A549 (cell line): ENCODE measurements at regions not wholly inside any gene's neighbourhood (a gene's known extent, or its start where the extent isn't known, plus 50 kb on each side); places are given as distances from the start of the nearest gene placed in this dataset.

ENCODE experiments used
- CHD2 ChIP-seq: fragments of 150-350 bp; IDR thresholded peaks from 2 replicates; pipeline ENCODE4 v1.6.1; 2014; ENCODE audit warnings: low read length; ENCODE audit not compliant: partially characterized antibody
- POLR2A ChIP-seq: IDR thresholded peaks from 2 replicates; pipeline ENCODE4 v1.6.1; 2012; ENCODE audit warnings: mild to moderate bottlenecking, low read length
- RFX5 ChIP-seq: fragments of 450-650 bp; IDR thresholded peaks from 2 replicates; pipeline ENCODE4 v1.7.1; 2014; ENCODE audit warnings: antibody characterized with exemption, mild to moderate bottlenecking, moderate library complexity

DNA sequence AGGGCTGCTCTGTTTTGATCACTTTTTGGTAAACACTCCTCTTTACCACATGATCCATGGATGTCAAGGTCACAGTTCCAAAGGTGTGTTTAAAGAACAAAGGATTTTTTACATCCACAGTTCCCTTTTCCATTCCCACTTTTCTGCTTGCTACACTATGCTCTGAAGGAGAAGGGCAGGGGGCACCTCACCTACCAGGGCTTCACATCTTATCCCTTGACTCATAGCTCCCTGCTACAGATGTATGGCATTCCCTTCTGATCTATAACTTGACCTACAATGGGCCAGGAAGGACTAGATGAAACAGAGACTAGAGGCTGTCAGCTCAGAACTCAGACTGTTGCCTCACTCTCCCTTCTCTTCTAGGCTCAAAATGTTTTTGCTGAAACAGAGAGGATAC is 233.1 kb upstream of the RPS6KA3 start:
- TF ChIP-seq CHD2 (no peak), RFX5 (no peak), POLR2A (no peak)
